Testis (tissue), 2 donors: ENCODE measurements at regions not wholly inside any gene's neighbourhood (a gene's known extent, or its start where the extent isn't known, plus 50 kb on each side); places are given as distances from the start of the nearest gene placed in this dataset.

ENCODE experiments used
- DNase-seq: peaks from one replicate; pipeline ENCODE4 v3.0.0-alpha.2; 2019
- H3K27ac ChIP-seq, 2 donors: fragments of 200-600 bp; sonication (generic); one replicate each; pipeline ENCODE4 v1.5.1; 2019
- H3K27me3 ChIP-seq: fragments of 200-600 bp; sonication (generic); one replicate; pipeline ENCODE4 v1.5.1; 2019
- H3K36me3 ChIP-seq: fragments of 200-600 bp; sonication (generic); one replicate; pipeline ENCODE4 v1.5.1; 2017; ENCODE audit warnings: low read depth; ENCODE audit errors: missing control alignments
- H3K4me1 ChIP-seq: fragments of 200-600 bp; sonication (generic); one replicate; pipeline ENCODE4 v1.5.1; 2019
- H3K4me3 ChIP-seq, 2 donors: fragments of 200-600 bp; sonication (generic); one replicate each; pipeline ENCODE4 v1.5.1; 2017 to 2019
- H3K9me3 ChIP-seq: fragments of 200-600 bp; sonication (generic); one replicate; pipeline ENCODE4 v1.5.1; 2017
- CTCF ChIP-seq, 3 experiments: fragments of 450-650 bp in 2 of 3; fragments of 200-600 bp in 1 of 3; sonication (generic) in 1 of 3; IDR thresholded peaks; one replicate each; pipeline ENCODE4 v1.5.1; 2016 to 2019; ENCODE audit warnings: antibody characterized with exemption in 3 of 3, mild to moderate bottlenecking in 2 of 3, moderate library complexity in 1 of 3
- POLR2A ChIP-seq: fragments of 450-650 bp; IDR thresholded peaks from one replicate; pipeline ENCODE4 v1.6.1; 2017; ENCODE audit warnings: antibody characterized with exemption, mild to moderate bottlenecking, moderate library complexity
- WGBS, 2 donors: methylation state at CpG; one replicate each; pipeline ENCODE4 v1.1.5; 2018; 5-methylcytosine and 5-hydroxymethylcytosine counted together
- intact Hi-C: fragments of 100-400 bp; cut with DNase I; formaldehyde crosslinking; loops from one replicate; pipeline ENCODE4 v1.15.1; 2023; ENCODE audit warnings: low total_unique reads

GRCh38 chr12:126506426-126507182 is 1441.4 kb downstream of the AACS start:
- 74 to 81% methylated on average over 7 of the region's 7 CpGs for WGBS, 2 donors
- intact Hi-C loops = no loop called here
- no peaks in the 10 kb centered on the region for H3K4me1 ChIP-seq

DNA sequence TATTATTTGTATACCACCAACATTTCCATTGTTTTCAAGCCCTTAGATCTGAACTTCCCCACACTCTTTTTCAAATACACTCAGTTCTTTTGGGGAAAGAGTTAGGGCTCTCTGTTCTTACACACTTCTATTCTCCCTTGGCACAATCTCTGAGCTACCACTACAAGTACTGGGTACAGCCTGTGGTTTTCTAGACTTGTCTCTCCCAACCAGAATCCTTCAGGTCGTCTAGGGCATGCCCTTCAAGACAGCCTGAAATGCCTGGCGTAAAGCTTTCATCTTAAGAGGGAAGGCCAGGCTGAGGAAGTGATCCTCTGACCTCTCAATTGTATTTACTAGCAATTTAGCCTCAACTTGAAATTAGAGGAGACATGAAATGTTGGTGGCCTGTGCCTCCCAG is 1442.0 kb downstream of the AACS start:
- WGBS, 2 donors = 60 to 72% methylated on average over 2 of the region's 2 CpGs
- intact Hi-C loops = no loop called here
- no peaks in the 10 kb centered on the region for H3K4me1 ChIP-seq
- H3K27ac ChIP-seq = no peak overlapping the region
- TF ChIP-seq CTCF (IDR thresholded peaks at IDR 0.05) = no peak
- no peak for TF ChIP-seq POLR2A
- H3K36me3 ChIP-seq = no peaks in the 10 kb centered on the region
- H3K9me3 ChIP-seq = no peaks in the 10 kb centered on the region
- no peak for DNase-seq
- no peaks in the 10 kb centered on the region for H3K27me3 ChIP-seq
- no peak overlapping the region for H3K4me3 ChIP-seq

More at GRCh38 chr12:126506426-126507182, 1441.4 kb downstream of the AACS start:
- no peaks in the 10 kb centered on the region for H3K27me3 ChIP-seq
- H3K9me3 ChIP-seq = no peaks in the 10 kb centered on the region
- H3K4me3 ChIP-seq = no peak overlapping the region
- no peaks in the 10 kb centered on the region for H3K36me3 ChIP-seq
- H3K27ac ChIP-seq = no peak overlapping the region
- DNase-seq = no peak
- TF ChIP-seq POLR2A (no peak), CTCF (IDR thresholded peaks at IDR 0.05) (no peak)

GRCh38 chr12:126509572-126509971 is 1444.3 kb downstream of the AACS start:
- Histone ChIP-seq H3K27ac (no peak overlapping the region), H3K27me3 (no peaks in the 10 kb centered on the region), H3K9me3 (no peaks in the 10 kb centered on the region), H3K4me3 (no peak overlapping the region), H3K4me1 (no peaks in the 10 kb centered on the region), H3K36me3 (no peaks in the 10 kb centered on the region)
- no peak for DNase-seq
- 32 to 39% methylated on average over 4 of the region's 4 CpGs for WGBS, 2 donors
- intact Hi-C loops = no loop called here
- TF ChIP-seq POLR2A = no peak
- TF ChIP-seq CTCF (IDR thresholded peaks at IDR 0.05) = no peak

DNA sequence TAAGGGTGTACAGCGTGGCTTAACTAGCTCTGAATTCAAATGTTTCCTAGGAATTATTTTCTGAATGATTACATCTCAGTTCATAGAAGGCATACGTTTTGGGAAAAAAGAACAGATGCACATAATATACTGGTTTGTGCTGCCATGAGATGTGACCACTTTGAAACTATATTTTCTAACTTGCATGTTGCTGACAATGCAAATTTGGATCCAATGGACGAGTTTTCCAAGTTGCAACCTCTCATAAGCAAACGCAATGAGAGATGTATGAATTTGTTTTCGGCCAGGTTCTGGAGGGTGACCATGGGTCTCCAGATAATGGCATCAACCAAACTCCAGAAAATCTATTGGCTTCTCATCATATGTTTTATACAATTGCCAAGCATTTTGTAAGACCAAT is 1445.4 kb downstream of the AACS start:
- Histone ChIP-seq H3K9me3 (no peaks in the 10 kb centered on the region), H3K27me3 (no peaks in the 10 kb centered on the region), H3K36me3 (no peaks in the 10 kb centered on the region), H3K4me1 (no peaks in the 10 kb centered on the region), H3K4me3 (no peak overlapping the region), H3K27ac (no peak overlapping the region)
- 76 to 79% methylated on average over 5 of the region's 5 CpGs for WGBS, 2 donors
- no peak for DNase-seq
- TF ChIP-seq CTCF (IDR thresholded peaks at IDR 0.05) (no peak), POLR2A (no peak)
- intact Hi-C loops = no loop called here
